Neural progenitor cell (in vitro differentiated cells): ENCODE measurements at regions not wholly inside any gene's neighbourhood (a gene's known extent, or its start where the extent isn't known, plus 50 kb on each side); places are given as distances from the start of the nearest gene placed in this dataset.

Experiments
- DNase-seq: peaks from one replicate; pipeline ENCODE4 v3.0.0-alpha.2; 2016; ENCODE audit warnings: low spot score
- H2AFZ ChIP-seq: fragments of 200-600 bp; sonication (generic); replicated peaks from 2 replicates; pipeline ENCODE4 v1.6.1; 2016; ENCODE audit warnings: antibody characterized with exemption
- H3F3A ChIP-seq: fragments of 200-600 bp; sonication (generic); 2 replicates; pipeline ENCODE4 v1.6.1; 2016; ENCODE audit warnings: antibody characterized with exemption, low read depth
- H3K27ac ChIP-seq: fragments of 200-600 bp; sonication (generic); 2 replicates; pipeline ENCODE4 v1.5.1; 2016; ENCODE audit warnings: mild to moderate bottlenecking
- H3K27me3 ChIP-seq: fragments of 200-600 bp; sonication (generic); 2 replicates; pipeline ENCODE4 v1.6.1; 2016; ENCODE audit warnings: mild to moderate bottlenecking, moderate library complexity
- H3K36me3 ChIP-seq: fragments of 200-600 bp; sonication (generic); 2 replicates; pipeline ENCODE4 v1.5.1; 2016
- H3K4me1 ChIP-seq: fragments of 200-600 bp; sonication (generic); 2 replicates; pipeline ENCODE4 v1.6.1; 2016; ENCODE audit warnings: mixed run types
- H3K4me2 ChIP-seq: fragments of 200-600 bp; sonication (generic); 2 replicates; pipeline ENCODE4 v1.6.1; 2016
- H3K4me3 ChIP-seq: fragments of 200-600 bp; sonication (generic); 2 replicates; pipeline ENCODE4 v1.5.1; 2016
- H3K79me2 ChIP-seq: fragments of 200-600 bp; sonication (generic); 2 replicates; pipeline ENCODE4 v1.6.1; 2016; ENCODE audit warnings: low read depth
- H3K9ac ChIP-seq: fragments of 200-600 bp; sonication (generic); 2 replicates; pipeline ENCODE4 v1.6.1; 2016
- H3K9me3 ChIP-seq: fragments of 200-600 bp; sonication (generic); 2 replicates; pipeline ENCODE4 v1.5.1; 2016; ENCODE audit warnings: low read depth
- H4K20me1 ChIP-seq: fragments of 200-600 bp; sonication (generic); 2 replicates; pipeline ENCODE4 v1.6.1; 2016; ENCODE audit warnings: low read depth
- H3K27ac Mint-ChIP-seq: 3 replicates; pipeline ENCODE4 v1.8.0; 2021; ENCODE audit warnings: mixed read lengths
- H3K27me3 Mint-ChIP-seq: 2 replicates; pipeline ENCODE4 v1.8.0; 2022; ENCODE audit warnings: low read depth, mild to moderate bottlenecking, inconsistent platforms, moderate library complexity, mixed read lengths; ENCODE audit not compliant: insufficient read depth
- H3K36me3 Mint-ChIP-seq: 3 replicates; pipeline ENCODE4 v1.8.0; 2021; ENCODE audit warnings: mixed read lengths
- H3K4me1 Mint-ChIP-seq: 3 replicates; pipeline ENCODE4 v1.8.0; 2021; ENCODE audit warnings: mixed read lengths
- H3K4me3 Mint-ChIP-seq: 3 replicates; pipeline ENCODE4 v1.8.0; 2021; ENCODE audit warnings: mild to moderate bottlenecking, moderate library complexity, mixed read lengths
- H3K9me3 Mint-ChIP-seq: 3 replicates; pipeline ENCODE4 v1.8.0; 2020; ENCODE audit warnings: mixed read lengths
- CTCF ChIP-seq: fragments of 200-600 bp; sonication (generic); IDR thresholded peaks from 2 replicates; pipeline ENCODE4 v1.5.1; 2017; ENCODE audit warnings: antibody characterized with exemption, mild to moderate bottlenecking
- EZH2 ChIP-seq: fragments of 200-600 bp; sonication (generic); IDR thresholded peaks from 2 replicates; pipeline ENCODE4 v1.6.1; 2017; ENCODE audit warnings: antibody characterized with exemption, mild to moderate bottlenecking, moderate library complexity
- EZH2phosphoT487 ChIP-seq: fragments of 200-600 bp; sonication (generic); IDR thresholded peaks from 2 replicates; pipeline ENCODE4 v1.6.1; 2017; ENCODE audit warnings: antibody characterized with exemption

- H3K27ac ChIP-seq: no peak overlapping the region
- Mint-ChIP-seq H3K4me3 (peak overlapping the region; percentile 50), H3K27me3 (peaks cover 26% of the 10 kb centered on the region), H3K4me1 (peaks cover 78% of the 10 kb centered on the region), H3K9me3 (no peaks in the 10 kb centered on the region), H3K27ac (peak overlapping the region; percentile 91), H3K36me3 (no peaks in the 10 kb centered on the region)
- H3F3A ChIP-seq: no peaks in the 10 kb centered on the region
- H3K4me3 ChIP-seq: no peak overlapping the region
- H3K36me3 ChIP-seq: no peaks in the 10 kb centered on the region
- TF ChIP-seq CTCF (no peak), EZH2 (no peak), EZH2phosphoT487 (no peak)
- H3K79me2 ChIP-seq: no peaks in the 10 kb centered on the region
- no peak for DNase-seq
- H3K4me2 ChIP-seq: no peak overlapping the region
- no peaks in the 10 kb centered on the region for H4K20me1 ChIP-seq
- H3K27me3 ChIP-seq: no peaks in the 10 kb centered on the region
- H3K9ac ChIP-seq: no peak overlapping the region
- no peak overlapping the region for H2AFZ ChIP-seq
- H3K9me3 ChIP-seq: no peaks in the 10 kb centered on the region
- peaks cover 16% of the 10 kb centered on the region for H3K4me1 ChIP-seq
Observed at GRCh38 chr14:76938092-76938500, 90.4 kb downstream of the IRF2BPL start.

GRCh38 chr14:76937181-76938091 is 91.1 kb downstream of the IRF2BPL start:
- no peak overlapping the region for H3K4me3 ChIP-seq
- H3K9me3 Mint-ChIP-seq: no peaks in the 10 kb centered on the region
- no peaks in the 10 kb centered on the region for H3F3A ChIP-seq
- peak overlapping the region; percentile 50 for H3K4me3 Mint-ChIP-seq
- TF ChIP-seq EZH2phosphoT487 (no peak), CTCF (no peak), EZH2 (no peak)
- peak overlapping the region; percentile 97 for H3K27ac Mint-ChIP-seq
- no peaks in the 10 kb centered on the region for H3K36me3 Mint-ChIP-seq
- H3K9ac ChIP-seq: no peak overlapping the region
- no peak overlapping the region for H2AFZ ChIP-seq
- H3K4me1 ChIP-seq: peaks cover 20% of the 10 kb centered on the region
- H3K9me3 ChIP-seq: no peaks in the 10 kb centered on the region
- peak; percentile 78 for DNase-seq
- H3K27ac ChIP-seq: no peak overlapping the region
- H4K20me1 ChIP-seq: no peaks in the 10 kb centered on the region
- H3K79me2 ChIP-seq: no peaks in the 10 kb centered on the region
- peaks cover 20% of the 10 kb centered on the region for H3K27me3 Mint-ChIP-seq
- no peaks in the 10 kb centered on the region for H3K36me3 ChIP-seq
- H3K27me3 ChIP-seq: no peaks in the 10 kb centered on the region
- peaks cover 76% of the 10 kb centered on the region for H3K4me1 Mint-ChIP-seq
- H3K4me2 ChIP-seq: no peak overlapping the region

- Mint-ChIP-seq H3K36me3 (no peaks in the 10 kb centered on the region), H3K4me1 (peaks cover 77% of the 10 kb centered on the region), H3K4me3 (no peak overlapping the region), H3K9me3 (no peaks in the 10 kb centered on the region), H3K27me3 (peaks cover 19% of the 10 kb centered on the region), H3K27ac (peak overlapping the region; percentile 97)
- H3K9ac ChIP-seq: no peak overlapping the region
- H3F3A ChIP-seq: no peaks in the 10 kb centered on the region
- no peak overlapping the region for H3K4me3 ChIP-seq
- no peak overlapping the region for H2AFZ ChIP-seq
- peaks cover 20% of the 10 kb centered on the region for H3K4me1 ChIP-seq
- no peak for DNase-seq
- H3K9me3 ChIP-seq: no peaks in the 10 kb centered on the region
- H4K20me1 ChIP-seq: no peaks in the 10 kb centered on the region
- H3K36me3 ChIP-seq: no peaks in the 10 kb centered on the region
- TF ChIP-seq EZH2phosphoT487 (no peak), CTCF (no peak), EZH2 (no peak)
- H3K27ac ChIP-seq: no peak overlapping the region
- H3K79me2 ChIP-seq: no peaks in the 10 kb centered on the region
- no peaks in the 10 kb centered on the region for H3K27me3 ChIP-seq
- H3K4me2 ChIP-seq: no peak overlapping the region
Observed at GRCh38 chr14:76936483-76936882, 92.0 kb downstream of the IRF2BPL start.
